Esophagus muscularis mucosa (tissue), 3 donors: ENCODE measurements at regions not wholly inside any gene's neighbourhood (a gene's known extent, or its start where the extent isn't known, plus 50 kb on each side); places are given as distances from the start of the nearest gene placed in this dataset.

Experiments used
- CTCF ChIP-seq, 3 experiments: fragments of 200-600 bp in 2 of 3; fragments of 450-650 bp in 1 of 3; sonication (generic) in 2 of 3; IDR thresholded peaks; one replicate each; pipeline ENCODE4 v1.5.1; 2017 to 2019; ENCODE audit warnings: antibody characterized with exemption in 3 of 3, mild to moderate bottlenecking in 2 of 3, moderate library complexity in 1 of 3
- POLR2A ChIP-seq: fragments of 450-650 bp; IDR thresholded peaks from one replicate; pipeline ENCODE4 v1.6.1; 2017; ENCODE audit warnings: antibody characterized with exemption, moderate library complexity, mild to moderate bottlenecking, low read depth
- POLR2AphosphoS5 ChIP-seq, 2 donors: sonication (generic); formaldehyde crosslinking; IDR thresholded peaks; one replicate each; pipeline ENCODE4 v1.6.1; 2017; ENCODE audit warnings: antibody characterized with exemption in 2 of 2

- TF ChIP-seq POLR2A (no peak), CTCF (IDR thresholded peaks at IDR 0.05) (no peak), POLR2AphosphoS5 (IDR thresholded peaks at IDR 0.05) (no peak)
Observed at GRCh38 chr18:46294751-46295150, 190.6 kb downstream of the HAUS1 start.
